Stimulated activated effector memory CD8-positive, alpha-beta T cell treated with anti-CD3 and anti-CD28 coated beads, Interleukin-12 subunit alpha, Interleukin-12 subunit beta, amount 100 ng/mL, for 72 hours (primary cell): ENCODE measurements at regions not wholly inside any gene's neighbourhood (a gene's known extent, or its start where the extent isn't known, plus 50 kb on each side); places are given as distances from the start of the nearest gene placed in this dataset.
"Not testable (repeated sequence)": the region's sequence is repeated elsewhere in the genome, so short reads cannot be mapped to it uniquely, and the experiment has no call there.

ENCODE experiments used
- ATAC-seq: fragments of 150-1000 bp; cut with Tn5 transposase; 2 replicates; pipeline ENCODE4 v1.10.0; 2021
- DNase-seq, 2 donors: peaks; one replicate each; pipeline ENCODE4 v3.0.0; 2021 to 2022; ENCODE audit warnings: low spot score in 2 of 2
- H3K27ac Mint-ChIP-seq: one replicate; pipeline ENCODE4 v1.8.0; 2022; ENCODE audit warnings: mild to moderate bottlenecking, mixed read lengths
- H3K36me3 Mint-ChIP-seq: one replicate; pipeline ENCODE4 v1.8.0; 2022; ENCODE audit warnings: mild to moderate bottlenecking, mixed read lengths
- H3K4me1 Mint-ChIP-seq: one replicate; pipeline ENCODE4 v1.8.0; 2022; ENCODE audit warnings: mixed read lengths
- H3K4me3 Mint-ChIP-seq: one replicate; pipeline ENCODE4 v1.8.0; 2022; ENCODE audit warnings: mild to moderate bottlenecking, mixed read lengths
- H3K9me3 Mint-ChIP-seq: one replicate; pipeline ENCODE4 v1.8.0; 2022; ENCODE audit warnings: mixed read lengths

DNA sequence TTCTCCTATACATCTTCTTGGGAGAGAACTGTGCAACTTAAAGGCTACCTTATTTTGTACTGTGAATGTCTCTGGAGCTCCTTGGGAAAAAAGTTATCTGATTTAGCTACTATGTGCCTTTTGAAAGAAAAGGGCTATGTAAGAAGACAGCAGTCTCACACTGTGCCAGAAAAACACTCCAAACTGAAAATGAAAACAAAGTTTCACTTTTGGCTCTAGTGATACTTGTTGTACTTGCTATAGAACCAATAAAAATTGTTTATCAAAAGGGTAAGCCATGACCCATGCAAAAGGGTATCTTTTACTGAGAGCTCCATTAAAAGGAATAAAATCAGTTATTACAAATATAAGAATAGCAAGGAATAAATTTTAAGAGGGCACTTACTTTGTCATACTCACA lies 2270.0 kb downstream of the ARAP2 start:
- no peaks in the 10 kb centered on the region for H3K4me1 Mint-ChIP-seq
- no peak for DNase-seq
- H3K4me3 Mint-ChIP-seq, result no peak overlapping the region
- ATAC-seq, result no peak
- H3K27ac Mint-ChIP-seq, result no peak overlapping the region
- no peaks in the 10 kb centered on the region for H3K36me3 Mint-ChIP-seq
- H3K9me3 Mint-ChIP-seq, result peaks cover 7% of the 10 kb centered on the region

DNA sequence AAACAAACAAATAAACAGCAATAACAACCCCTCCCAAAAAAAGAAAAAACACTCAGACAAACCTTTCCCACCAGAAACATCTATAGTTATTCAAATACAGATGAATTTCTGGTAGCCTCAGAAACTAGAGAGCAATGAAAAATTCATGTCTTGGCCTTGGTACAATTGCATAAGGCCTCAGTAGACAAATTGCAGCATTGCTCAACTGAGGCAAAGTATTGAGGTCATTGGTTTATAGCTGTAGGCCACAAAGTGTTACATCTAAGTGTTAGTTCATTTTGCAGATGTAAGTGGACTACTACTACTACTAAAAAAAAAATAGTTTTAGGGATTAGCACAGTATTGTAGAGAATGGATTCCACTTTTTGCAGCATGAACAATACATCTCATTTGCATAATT lies 2268.3 kb downstream of the ARAP2 start:
- no peaks in the 10 kb centered on the region for H3K36me3 Mint-ChIP-seq
- DNase-seq (no peak), ATAC-seq (no peak)
- peaks cover 7% of the 10 kb centered on the region for H3K9me3 Mint-ChIP-seq
- no peak overlapping the region for H3K4me3 Mint-ChIP-seq
- no peaks in the 10 kb centered on the region for H3K4me1 Mint-ChIP-seq
- H3K27ac Mint-ChIP-seq, result no peak overlapping the region

DNA sequence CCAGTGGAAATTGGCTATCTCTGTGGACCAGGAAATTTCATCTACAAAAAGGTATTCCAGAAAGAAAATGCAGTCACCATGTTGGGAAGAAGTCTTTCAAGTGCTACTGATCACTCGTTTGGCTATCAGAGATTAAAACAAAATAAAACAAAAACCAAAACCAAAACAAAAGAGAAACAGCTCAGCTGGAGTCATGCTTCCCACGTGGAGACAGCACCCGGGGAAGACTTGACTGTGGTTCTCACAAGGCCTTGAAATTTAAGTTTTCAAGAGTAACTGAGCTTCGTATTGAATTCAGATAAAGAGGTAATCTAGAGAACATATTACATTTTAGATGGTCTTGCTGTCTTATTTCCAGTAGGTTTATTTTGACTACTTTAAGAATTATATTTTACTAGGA lies 2264.5 kb downstream of the ARAP2 start:
- ATAC-seq, H3K4me1 Mint-ChIP-seq, H3K9me3 Mint-ChIP-seq, H3K36me3 Mint-ChIP-seq, H3K27ac Mint-ChIP-seq, H3K4me3 Mint-ChIP-seq, DNase-seq: not testable (repeated sequence)

DNA sequence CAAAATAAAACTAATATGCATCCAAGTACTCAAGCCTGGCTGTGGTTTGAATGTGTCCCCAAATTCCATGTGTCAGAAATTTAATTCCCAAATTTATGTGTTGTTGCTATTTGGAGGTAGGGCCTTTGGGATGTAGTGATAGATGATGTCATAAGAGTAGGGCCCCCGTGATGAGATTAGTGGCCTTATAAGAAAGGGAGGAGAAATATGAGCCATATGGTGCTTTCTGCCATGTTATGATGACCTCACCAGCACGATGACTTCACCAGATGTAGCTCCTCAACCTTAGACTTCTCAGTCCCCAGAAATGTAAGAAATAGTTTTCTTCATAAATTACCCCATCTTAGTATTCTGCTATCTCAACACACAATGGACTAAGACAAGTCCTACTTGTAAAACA lies 2264.0 kb downstream of the ARAP2 start:
- Mint-ChIP-seq H3K4me3 (no peak overlapping the region), H3K4me1 (no peaks in the 10 kb centered on the region), H3K36me3 (no peaks in the 10 kb centered on the region), H3K27ac (no peak overlapping the region), H3K9me3 (peaks cover 4% of the 10 kb centered on the region)
- no peak for ATAC-seq
- DNase-seq, result no peak

DNA sequence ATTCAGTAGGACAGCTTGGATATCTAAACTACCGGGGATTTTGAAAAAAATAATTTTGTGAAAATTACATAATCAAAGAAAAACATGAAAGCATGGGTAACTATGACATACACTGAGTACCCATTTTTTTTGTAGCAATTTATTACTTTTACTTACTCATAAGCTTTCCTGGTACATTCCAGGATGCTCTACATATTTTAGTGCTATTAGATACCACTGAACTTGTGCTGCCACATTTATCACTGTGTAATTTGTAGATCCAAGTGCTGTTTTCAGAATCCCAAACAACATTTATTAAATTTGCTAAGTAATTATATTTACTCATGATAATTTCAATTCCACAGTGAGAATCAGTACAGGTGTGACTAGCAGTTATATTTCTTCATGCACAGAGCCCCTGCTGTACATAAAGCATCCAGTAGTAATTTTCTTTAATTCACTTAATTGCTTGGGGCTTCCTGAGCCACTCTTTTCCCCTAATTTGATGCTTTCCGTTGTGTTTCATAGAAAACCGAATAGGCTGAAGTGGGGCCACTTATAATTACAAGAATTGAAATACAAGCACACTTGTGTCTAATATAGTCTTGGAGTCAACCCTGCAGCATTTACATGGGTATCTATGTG lies 2254.4 kb downstream of the ARAP2 start:
- no peak overlapping the region for H3K27ac Mint-ChIP-seq
- peaks cover 13% of the 10 kb centered on the region for H3K9me3 Mint-ChIP-seq
- no peak for ATAC-seq
- no peak for DNase-seq
- H3K36me3 Mint-ChIP-seq, result no peaks in the 10 kb centered on the region
- no peak overlapping the region for H3K4me3 Mint-ChIP-seq
- no peaks in the 10 kb centered on the region for H3K4me1 Mint-ChIP-seq

- DNase-seq (no peak), ATAC-seq (no peak)
- Mint-ChIP-seq H3K9me3 (peaks cover 11% of the 10 kb centered on the region), H3K36me3 (no peaks in the 10 kb centered on the region), H3K27ac (no peak overlapping the region), H3K4me3 (no peak overlapping the region), H3K4me1 (no peaks in the 10 kb centered on the region)
These were observed 2248.1 kb downstream of the ARAP2 start for GRCh38 chr4:33996075-33996718.

DNA sequence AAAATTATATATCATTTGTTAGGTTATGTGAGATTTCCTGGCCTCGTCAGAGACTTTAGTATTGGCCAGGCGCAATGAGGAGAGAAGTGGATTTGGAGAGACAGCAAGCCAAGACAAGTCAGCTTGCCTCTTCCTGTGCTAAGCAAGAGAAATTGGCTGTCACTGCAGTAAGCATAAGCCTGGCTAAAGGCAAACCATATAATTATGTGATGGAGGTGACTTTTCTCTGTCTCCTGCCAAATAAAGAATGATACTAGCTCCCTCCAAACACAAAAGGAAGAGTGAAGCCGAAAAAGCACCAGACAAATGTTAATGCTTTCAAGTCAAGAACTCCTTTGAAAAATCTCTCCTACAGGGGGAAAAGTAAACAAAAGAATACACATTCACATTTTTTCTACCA lies 2246.0 kb downstream of the ARAP2 start:
- Mint-ChIP-seq H3K27ac (no peak overlapping the region), H3K36me3 (no peaks in the 10 kb centered on the region), H3K4me1 (no peaks in the 10 kb centered on the region), H3K9me3 (peaks cover 15% of the 10 kb centered on the region), H3K4me3 (no peak overlapping the region)
- ATAC-seq (no peak), DNase-seq (no peak)

- Mint-ChIP-seq H3K4me3 (no peak overlapping the region), H3K9me3 (peaks cover 11% of the 10 kb centered on the region), H3K27ac (no peak overlapping the region), H3K4me1 (no peaks in the 10 kb centered on the region), H3K36me3 (no peaks in the 10 kb centered on the region)
- ATAC-seq, result no peak
- DNase-seq, result no peak
These were observed 2244.0 kb downstream of the ARAP2 start for GRCh38 chr4:34000356-34000755.

DNA sequence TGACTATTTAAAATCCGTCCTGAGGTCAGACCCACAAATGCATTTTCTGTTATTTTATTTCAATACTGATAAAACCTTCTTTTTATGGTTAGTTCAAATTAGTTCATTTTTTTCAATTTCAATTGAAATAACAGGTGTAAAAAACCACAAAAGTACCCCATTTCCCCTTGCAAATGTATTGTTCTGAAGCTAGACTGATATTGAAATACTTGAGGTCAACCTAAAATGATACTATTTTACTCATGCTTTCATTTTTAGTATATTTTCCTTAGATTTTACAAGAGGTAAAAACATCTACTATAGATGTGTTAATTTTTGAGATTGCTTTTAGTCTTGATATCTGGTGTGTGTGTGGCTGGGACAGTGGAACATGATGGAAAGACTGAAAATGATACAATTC lies 2237.8 kb downstream of the ARAP2 start:
- DNase-seq, ATAC-seq, H3K27ac Mint-ChIP-seq, H3K4me3 Mint-ChIP-seq, H3K36me3 Mint-ChIP-seq, H3K9me3 Mint-ChIP-seq, H3K4me1 Mint-ChIP-seq: not testable (repeated sequence)

DNA sequence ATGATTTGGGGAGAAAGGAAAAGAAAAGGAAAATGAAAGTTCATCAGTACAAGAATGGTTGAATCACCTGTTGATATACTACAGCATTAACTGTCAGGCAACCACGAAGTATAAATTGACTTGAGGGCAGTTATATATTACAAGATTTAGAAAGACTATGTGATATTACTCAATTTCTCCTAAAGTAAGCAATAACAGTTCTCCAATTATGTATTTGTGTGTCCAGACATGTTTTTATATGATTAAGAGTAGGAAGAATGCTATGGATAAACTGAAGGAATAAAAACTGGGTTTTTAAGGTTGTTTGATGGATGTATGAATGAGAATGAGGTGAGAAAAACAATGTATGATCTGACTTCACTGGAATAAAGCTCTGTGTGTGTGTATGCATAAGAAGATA lies 2234.4 kb downstream of the ARAP2 start:
- H3K4me1 Mint-ChIP-seq, result no peaks in the 10 kb centered on the region
- DNase-seq (no peak), ATAC-seq (no peak)
- no peaks in the 10 kb centered on the region for H3K36me3 Mint-ChIP-seq
- H3K4me3 Mint-ChIP-seq, result no peak overlapping the region
- H3K27ac Mint-ChIP-seq, result no peak overlapping the region
- peaks cover 7% of the 10 kb centered on the region for H3K9me3 Mint-ChIP-seq

GRCh38 chr4:34010751-34011519 lies 2233.4 kb downstream of the ARAP2 start:
- DNase-seq (no peak), ATAC-seq (no peak)
- Mint-ChIP-seq H3K4me3 (no peak overlapping the region), H3K27ac (no peak overlapping the region), H3K9me3 (peaks cover 8% of the 10 kb centered on the region), H3K36me3 (no peaks in the 10 kb centered on the region), H3K4me1 (no peaks in the 10 kb centered on the region)

DNA sequence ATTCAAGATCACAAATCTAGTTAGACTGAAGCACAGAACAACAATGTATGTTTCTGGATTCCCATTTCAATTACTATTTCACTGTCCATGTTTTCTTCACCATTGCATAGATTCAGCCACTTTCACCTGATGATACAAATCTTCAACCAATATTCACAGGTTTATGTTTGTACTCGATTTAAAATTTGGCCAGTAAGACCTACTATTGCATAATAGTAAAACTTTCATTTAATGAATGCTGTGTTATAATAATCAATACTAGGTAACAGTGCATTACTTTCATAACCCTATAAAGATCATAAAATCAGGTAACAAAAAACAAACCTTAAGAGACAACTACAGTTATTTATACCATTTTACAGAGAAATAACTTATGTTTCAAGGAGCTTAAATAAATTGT lies 2209.1 kb downstream of the ARAP2 start:
- no peak overlapping the region for H3K4me3 Mint-ChIP-seq

GRCh38 chr4:34037280-34037679 lies 2207.0 kb downstream of the ARAP2 start:
- H3K4me3 Mint-ChIP-seq, result no peak overlapping the region
- peaks cover 8% of the 10 kb centered on the region for H3K9me3 Mint-ChIP-seq
- H3K36me3 Mint-ChIP-seq, result no peaks in the 10 kb centered on the region
- DNase-seq, result no peak
- H3K4me1 Mint-ChIP-seq, result no peaks in the 10 kb centered on the region
- no peak overlapping the region for H3K27ac Mint-ChIP-seq
- ATAC-seq, result no peak

More for the DNA sequence above, 2209.1 kb downstream of the ARAP2 start:
- Mint-ChIP-seq H3K4me1 (no peaks in the 10 kb centered on the region), H3K27ac (no peak overlapping the region), H3K9me3 (peaks cover 8% of the 10 kb centered on the region), H3K36me3 (no peaks in the 10 kb centered on the region)
- ATAC-seq (no peak), DNase-seq (no peak)

DNA sequence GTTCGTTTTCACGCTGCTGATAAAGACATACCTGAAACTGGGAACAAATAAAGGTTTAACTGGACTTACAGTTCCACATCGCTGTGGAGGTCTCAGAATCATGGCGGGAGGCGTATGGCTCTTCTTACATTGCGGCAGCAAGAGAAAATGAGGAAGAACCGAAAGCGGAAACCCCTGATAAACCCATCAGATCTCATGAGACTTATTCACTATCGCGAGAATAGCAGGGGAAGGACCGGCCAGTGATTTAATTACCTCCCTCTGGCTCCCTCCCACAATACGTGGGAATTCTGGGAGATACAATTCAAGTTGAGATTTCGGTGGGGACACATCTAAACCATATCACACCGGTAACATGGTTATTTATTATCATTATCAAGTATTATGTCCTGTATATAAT lies 2204.5 kb downstream of the ARAP2 start:
- Mint-ChIP-seq H3K36me3 (no peaks in the 10 kb centered on the region), H3K4me1 (no peaks in the 10 kb centered on the region), H3K9me3 (peaks cover 10% of the 10 kb centered on the region), H3K4me3 (no peak overlapping the region), H3K27ac (no peak overlapping the region)
- no peak for DNase-seq
- ATAC-seq, result no peak

- no peak for ATAC-seq
- Mint-ChIP-seq H3K9me3 (peaks cover 19% of the 10 kb centered on the region), H3K36me3 (no peaks in the 10 kb centered on the region)
These were observed 2201.2 kb downstream of the ARAP2 start for GRCh38 chr4:34043131-34043530.

GRCh38 chr4:34046580-34046979 lies 2197.7 kb downstream of the ARAP2 start:
- no peak for ATAC-seq
- no peak for DNase-seq
- Mint-ChIP-seq H3K27ac (no peak overlapping the region), H3K9me3 (peaks cover 19% of the 10 kb centered on the region), H3K4me1 (no peaks in the 10 kb centered on the region), H3K4me3 (no peak overlapping the region), H3K36me3 (no peaks in the 10 kb centered on the region)

More at GRCh38 chr4:34043131-34043530, 2201.2 kb downstream of the ARAP2 start:
- Mint-ChIP-seq H3K4me1 (no peaks in the 10 kb centered on the region), H3K4me3 (no peak overlapping the region), H3K27ac (no peak overlapping the region)
- DNase-seq, result no peak
